IPS DF 4.7 (cell line): ENCODE measurements at regions not wholly inside any gene's neighbourhood (a gene's known extent, or its start where the extent isn't known, plus 50 kb on each side); places are given as distances from the start of the nearest gene placed in this dataset.

Source experiments
- DNase-seq: peaks from one replicate; pipeline ENCODE4 v3.0.0-alpha.2; 2013; ENCODE audit warnings: low spot score; ENCODE audit errors: extremely low read depth

GRCh38 chr14:97290977-97291376 lies 493.8 kb downstream of the VRK1 start:
- no peak for DNase-seq

DNA sequence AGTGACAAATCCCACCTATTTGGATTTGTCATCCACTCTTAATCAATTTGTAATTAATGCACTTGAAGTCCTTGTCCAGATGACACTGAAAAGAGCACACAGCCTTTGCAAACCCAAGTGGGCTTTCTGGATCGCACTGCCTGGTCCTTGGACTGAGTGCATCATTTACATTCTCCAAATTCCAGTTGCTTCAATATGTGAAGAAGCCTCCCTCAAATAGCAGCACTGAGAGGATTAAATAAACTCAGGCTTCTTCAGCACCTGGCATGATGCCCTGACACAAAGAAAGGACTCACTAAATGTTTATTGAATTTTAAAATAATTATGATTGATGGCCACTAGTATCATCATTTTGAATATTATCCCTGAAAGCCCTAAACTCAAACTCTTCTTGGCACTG lies 496.5 kb downstream of the VRK1 start:
- DNase-seq = no peak

GRCh38 chr14:97295108-97295710 lies 498.0 kb downstream of the VRK1 start:
- no peak for DNase-seq

GRCh38 chr14:97296176-97296575 lies 499.0 kb downstream of the VRK1 start:
- no peak for DNase-seq

- no peak for DNase-seq
These were observed 499.9 kb downstream of the VRK1 start for GRCh38 chr14:97297100-97297499.

DNA sequence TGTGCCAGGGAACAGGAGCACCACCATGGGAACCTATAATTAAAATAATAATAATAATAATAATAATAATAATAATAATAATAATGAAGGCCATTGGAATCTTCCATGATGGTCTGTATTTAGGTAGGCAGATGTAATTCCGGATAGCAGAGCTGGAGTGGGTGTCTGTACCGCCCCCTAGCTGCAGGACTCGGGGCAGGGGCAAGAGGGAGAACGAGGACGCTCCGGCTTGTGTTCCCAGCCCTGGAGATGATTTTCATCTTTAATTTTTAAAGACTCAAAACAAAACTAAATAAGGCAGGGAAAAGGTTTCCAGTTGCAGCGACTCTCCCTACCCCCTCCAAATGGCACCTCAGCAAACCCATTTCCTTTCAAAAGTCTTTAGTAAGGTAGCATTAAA lies 501.1 kb downstream of the VRK1 start:
- no peak for DNase-seq

DNA sequence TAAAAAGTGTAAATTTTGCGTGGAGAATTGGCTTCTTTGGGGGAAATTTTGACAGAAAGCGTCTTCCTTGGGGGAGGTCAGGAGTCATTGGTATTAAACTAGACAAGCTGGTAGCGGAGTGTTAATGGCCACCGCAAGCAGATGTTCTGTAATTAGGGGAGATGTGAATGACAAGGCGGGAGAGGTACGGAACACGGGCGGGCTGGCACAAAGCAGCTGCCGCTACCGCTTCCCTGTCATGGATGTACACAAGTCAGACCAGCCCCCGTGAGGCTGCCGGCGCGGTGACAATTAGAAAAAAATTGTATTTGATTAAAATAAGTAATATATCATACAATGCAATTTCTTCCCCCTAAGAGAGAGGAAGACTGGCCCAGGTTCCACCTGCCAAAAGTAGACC lies 501.6 kb downstream of the VRK1 start:
- DNase-seq = no peak

DNA sequence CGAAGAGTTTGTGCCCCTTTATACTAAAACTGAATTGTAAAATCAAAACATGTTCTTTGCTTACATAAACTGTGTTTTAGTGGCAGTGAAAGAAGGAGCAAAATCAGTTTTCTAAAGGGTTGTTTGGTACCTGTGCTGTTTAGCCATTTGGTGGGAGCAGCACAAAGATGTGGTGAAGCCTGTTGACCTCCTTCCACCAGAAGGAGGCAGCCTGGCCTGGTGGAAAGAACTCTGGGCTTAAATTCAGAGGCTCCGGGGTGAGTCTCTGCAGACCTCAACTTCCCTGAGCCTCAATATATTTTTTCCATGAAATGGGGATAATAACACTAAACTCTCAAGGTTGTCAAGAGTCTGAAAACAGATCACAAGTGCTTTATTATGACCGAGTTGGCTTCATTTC lies 502.5 kb downstream of the VRK1 start:
- no peak for DNase-seq

DNA sequence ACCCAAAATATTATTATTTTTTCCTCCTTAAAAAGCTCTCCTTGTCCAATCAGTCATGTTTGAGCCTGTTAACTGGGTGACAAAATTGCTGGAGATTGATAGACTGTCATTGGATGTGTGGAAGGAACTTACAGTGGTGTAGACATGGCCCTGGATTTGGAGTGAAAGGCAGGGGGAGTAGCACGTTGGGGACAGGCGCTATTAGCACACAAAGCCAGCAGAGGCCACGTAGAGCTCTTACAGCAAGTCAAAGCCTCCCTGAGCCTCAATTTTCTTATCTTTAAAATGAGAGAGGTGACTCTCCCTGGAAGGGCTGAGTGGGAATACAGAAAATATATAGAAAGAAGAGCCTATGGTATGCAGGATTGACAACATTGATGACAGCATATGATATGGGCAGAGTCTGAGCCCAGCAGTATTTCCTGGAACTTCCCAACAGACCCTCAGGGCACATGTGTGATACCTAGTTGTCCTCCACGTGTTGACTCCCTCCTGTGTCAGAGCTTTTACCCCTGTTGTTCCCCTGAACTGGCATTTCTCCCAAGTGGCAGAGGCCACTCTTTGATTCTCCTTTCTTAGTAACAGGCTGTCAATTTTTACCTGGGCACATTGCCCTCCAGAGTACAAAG lies 504.9 kb downstream of the VRK1 start:
- no peak for DNase-seq

- DNase-seq = no peak
These were observed 509.1 kb downstream of the VRK1 start for GRCh38 chr14:97306133-97306759.

GRCh38 chr14:97306760-97307246 lies 509.6 kb downstream of the VRK1 start:
- no peak for DNase-seq

GRCh38 chr14:97311411-97311810 lies 514.2 kb downstream of the VRK1 start:
- DNase-seq = no peak

GRCh38 chr14:97312910-97313309 lies 515.7 kb downstream of the VRK1 start:
- DNase-seq = no peak

GRCh38 chr14:97315790-97316189 lies 518.6 kb downstream of the VRK1 start:
- no peak for DNase-seq

DNA sequence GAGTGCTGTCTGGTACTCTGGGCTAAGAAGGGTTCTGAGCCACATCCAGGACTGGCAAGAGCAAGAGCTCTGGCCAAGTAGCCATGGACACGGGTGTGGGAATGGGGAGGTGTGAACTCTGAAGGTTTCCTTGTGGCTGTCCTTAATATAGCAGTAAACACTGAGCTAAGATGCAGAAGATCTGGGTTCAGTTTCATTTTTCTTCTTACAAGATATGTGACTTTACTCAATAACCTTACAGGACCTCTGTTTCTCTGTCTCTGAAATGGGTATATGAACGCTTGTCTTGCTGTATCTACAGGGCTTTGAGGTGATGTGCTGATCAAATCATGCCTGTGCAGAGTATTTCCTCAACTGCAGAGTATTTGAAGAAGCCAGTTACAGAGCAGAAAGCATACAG lies 521.2 kb downstream of the VRK1 start:
- DNase-seq = no peak

DNA sequence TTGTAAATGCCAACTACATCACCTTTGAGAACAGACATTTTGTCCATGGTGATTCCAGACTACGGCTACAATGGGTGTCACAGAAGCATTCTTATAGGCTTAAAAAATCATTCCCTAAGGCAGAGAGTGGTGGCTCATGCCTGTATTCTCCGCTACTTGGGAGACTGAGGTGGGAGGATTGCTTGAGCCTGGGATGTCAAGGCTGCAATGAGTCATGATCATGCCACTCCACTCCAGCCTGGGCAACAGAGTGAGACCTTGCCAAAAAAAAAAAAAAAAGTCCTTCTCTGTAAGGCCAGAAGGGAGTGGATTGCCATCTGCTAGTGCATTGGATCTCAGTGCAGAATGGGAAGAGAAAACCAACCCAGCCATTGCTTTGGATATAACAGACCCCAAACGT lies 522.5 kb downstream of the VRK1 start:
- no peak for DNase-seq

- DNase-seq = no peak
These were observed 531.6 kb downstream of the VRK1 start for GRCh38 chr14:97328743-97329142.

- DNase-seq = no peak
These were observed 532.5 kb downstream of the VRK1 start for GRCh38 chr14:97329701-97330100.

DNA sequence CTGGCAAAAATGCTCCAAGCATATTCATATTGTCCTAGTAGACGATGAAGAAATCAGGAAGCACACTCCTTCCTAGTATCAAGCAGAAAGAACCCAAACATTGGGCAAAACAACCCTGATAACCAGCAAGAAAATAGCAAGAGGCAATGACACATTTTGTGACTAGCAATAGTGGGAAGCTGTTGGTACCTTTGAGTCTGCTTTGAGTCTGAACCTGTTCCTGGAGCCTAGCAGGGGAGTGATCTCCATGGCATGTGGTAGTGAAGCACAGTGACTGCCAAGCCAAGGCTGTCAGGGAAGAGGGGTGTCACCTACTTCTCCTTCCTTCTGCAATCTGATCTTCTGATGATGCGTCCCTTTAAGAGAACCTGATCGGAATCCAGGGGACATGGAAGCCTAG lies 533.9 kb downstream of the VRK1 start:
- DNase-seq = no peak

- DNase-seq = no peak
These were observed 534.3 kb downstream of the VRK1 start for GRCh38 chr14:97331526-97331925.

DNA sequence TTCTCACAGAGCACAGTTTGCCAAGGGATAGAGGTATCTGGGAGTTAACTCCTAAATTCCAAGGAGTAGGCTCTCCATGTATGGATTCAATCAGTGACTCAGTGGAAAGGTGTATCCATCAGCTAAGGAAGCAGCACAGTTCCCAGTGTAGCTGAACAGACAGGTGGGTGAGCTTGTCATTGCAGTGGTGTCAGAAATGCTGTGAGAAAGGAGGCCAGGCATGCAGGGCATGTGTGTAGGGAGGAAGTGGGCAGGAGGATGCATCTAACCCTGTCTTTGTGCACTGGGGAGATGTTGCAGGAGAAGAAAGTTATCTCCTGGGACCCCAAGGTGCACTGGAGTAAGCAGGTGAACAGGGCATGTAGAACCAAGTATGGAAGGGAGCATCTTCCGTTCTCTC lies 539.0 kb downstream of the VRK1 start:
- no peak for DNase-seq

GRCh38 chr14:97336816-97337215 lies 539.6 kb downstream of the VRK1 start:
- no peak for DNase-seq

GRCh38 chr14:97337267-97337666 lies 540.1 kb downstream of the VRK1 start:
- no peak for DNase-seq
